GM18498 (cell line): ENCODE measurements at regions not wholly inside any gene's neighbourhood (a gene's known extent, or its start where the extent isn't known, plus 50 kb on each side); places are given as distances from the start of the nearest gene placed in this dataset.

Experiments
- ATAC-seq: cut with Tn5 transposase; IDR thresholded peaks from one replicate; pipeline ENCODE4 v1.9.1; 2021; ENCODE audit warnings: mild to moderate bottlenecking, moderate library complexity; ENCODE audit not compliant: unreplicated experiment

DNA sequence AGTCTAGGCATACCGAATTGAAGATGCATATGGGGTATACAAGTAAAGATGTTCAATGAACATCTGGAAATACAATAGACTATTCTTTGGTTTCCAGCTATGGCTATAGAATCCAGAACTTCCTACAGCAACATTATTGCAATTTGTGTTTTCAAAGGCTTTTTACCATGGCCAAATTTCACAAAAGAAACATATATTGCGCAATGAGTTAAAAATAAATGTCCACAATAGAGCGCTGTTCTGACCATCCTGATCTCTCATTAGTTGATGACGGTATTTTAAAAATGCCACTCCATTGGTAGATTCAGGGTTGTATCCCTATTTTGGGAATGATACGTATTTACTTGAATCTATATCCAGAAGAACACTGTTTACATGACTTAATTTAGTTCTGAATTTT lies 139.2 kb downstream of the LINC00632 start:
- no peak for ATAC-seq

DNA sequence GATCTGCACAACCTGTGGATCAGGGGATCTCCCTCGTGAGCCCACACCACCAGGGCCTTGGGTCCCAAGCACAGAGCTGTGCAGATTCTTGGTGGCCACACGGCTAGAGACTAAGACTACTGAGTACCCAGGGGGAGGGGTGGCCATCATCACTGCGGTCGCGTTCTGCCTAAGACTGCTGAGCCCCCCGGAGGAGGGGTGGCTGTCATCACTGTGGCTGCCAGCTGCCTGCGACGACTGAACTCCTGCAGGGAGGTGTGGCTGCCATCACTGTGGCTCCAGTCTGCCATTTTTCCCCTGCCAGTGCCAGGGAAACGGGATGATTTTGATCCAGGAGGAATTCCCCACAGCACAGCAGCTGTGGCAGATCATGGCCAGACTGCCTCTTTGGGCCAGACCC lies 141.7 kb upstream of the SPANXB1 start:
- no peak for ATAC-seq

DNA sequence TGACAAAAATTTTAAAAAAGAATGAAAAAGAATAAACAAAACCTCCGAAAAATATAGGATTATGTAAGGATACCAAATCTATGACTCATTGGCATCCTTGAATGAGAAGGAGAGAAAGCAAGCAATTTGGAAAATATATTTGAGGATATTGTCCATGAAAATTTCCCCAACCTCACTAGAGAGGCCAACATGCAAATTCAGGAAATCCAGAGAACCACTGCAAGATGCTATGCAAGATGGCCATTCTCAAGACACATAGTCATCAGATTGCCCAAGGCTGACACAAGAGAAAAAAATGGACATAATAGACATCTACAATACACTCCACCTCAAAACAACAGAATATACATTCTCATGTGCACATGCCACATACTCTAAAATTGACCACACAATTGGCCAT lies 135.9 kb upstream of the SPANXB1 start:
- no peak for ATAC-seq

DNA sequence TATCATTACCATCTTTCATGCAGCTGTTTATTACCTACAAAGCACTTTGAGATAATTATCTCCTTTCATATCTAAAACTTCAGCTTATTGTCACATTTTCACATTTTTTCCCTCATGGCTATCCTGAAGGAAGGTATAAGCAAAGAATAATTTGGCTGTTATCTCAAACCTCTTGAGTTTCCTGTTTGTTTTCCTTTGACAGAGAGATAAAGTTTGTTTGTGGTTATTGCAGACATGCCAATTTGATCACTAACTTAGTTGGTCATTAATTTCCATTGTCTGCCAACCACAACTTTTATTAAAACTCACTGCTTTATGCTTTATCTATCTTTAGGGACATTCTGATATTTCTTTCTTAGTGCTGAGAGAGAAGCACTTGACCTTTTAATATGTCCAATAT lies 89.8 kb upstream of the SPANXB1 start:
- ATAC-seq: no peak

DNA sequence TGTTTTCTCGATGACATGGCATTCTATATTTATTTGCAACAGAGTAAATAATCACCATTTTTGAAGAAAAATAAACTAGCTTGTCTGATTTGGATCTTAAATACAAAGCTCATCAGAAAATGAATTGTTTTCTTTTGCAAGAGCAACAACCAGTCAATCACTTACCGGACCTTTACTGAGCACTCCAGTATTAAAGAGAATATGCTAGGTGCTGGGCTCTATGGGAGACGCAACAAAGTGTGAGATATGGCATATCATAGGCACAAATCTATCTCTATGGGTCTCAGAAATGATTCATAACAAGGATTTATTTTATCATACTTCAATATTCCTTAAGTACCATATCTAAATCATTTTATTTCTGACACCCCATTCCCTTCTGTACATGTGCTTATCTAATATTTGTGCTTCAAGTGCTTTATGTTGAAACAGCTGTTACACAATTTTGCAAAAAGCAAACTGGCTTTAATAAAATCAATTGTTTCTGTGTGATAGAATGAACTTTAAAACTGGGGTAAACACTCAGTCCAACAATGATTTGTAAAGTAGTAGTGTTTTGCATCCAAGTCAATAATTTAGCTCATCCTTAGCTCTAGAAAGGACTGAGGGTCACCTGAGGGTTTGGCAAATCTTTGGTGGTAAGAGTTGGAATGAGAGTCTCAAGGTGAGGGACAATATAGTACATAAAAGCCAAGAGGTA lies 88.4 kb upstream of the SPANXB1 start:
- ATAC-seq: no peak

DNA sequence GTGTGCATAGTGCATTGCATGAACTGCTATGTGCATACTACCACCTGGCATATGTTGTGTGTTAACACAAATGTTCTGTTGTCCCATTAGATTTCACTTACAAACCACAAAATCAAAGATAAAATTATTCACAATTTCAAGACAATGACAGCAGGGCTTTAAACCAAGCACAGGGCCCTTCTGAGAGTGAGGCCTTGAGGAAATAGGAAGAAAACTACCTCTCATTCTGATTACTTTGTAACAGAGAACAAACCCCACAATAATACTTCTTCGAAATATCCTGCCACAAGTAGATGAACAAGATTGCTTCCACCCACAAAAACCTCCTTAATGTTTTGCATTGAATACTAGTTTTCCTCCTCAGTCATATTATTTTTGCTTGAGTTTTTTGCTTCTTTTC lies 85.5 kb upstream of the SPANXB1 start:
- no peak for ATAC-seq

DNA sequence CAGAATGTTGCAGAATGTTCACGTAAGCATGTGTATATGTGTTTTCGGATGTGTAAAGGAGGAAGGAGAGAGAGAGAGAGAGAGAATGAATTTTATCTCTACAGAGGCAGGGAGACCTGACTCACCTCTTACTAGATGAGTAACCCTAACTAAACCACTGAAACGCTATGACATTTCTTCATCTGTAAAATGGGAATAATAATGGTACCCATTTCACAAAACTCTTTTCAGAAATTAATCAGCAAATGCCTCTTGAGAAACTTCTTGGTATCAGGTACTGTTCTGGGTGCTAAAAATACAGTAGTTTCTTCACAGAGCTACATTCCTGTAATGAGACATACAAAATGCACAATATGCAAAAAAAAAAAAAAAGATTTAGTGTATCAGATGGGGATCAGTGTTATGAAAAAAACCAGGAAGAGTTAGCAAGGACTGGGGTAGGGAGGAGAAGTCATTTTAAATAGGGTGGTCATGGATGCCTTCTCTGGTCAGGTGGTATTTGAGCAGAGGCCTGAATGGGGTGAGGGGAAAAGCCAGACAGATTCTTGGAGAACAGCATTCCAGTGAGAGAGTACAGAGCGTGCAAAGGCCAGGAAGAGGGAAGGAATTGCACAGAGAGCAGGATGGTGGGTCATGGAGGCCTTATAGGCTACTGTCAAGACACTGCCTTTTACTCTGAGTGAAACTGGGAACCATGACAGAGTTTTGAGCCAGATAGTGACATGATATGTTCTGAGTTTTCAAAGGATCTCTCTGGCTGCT lies 84.9 kb upstream of the SPANXB1 start:
- ATAC-seq: no peak

DNA sequence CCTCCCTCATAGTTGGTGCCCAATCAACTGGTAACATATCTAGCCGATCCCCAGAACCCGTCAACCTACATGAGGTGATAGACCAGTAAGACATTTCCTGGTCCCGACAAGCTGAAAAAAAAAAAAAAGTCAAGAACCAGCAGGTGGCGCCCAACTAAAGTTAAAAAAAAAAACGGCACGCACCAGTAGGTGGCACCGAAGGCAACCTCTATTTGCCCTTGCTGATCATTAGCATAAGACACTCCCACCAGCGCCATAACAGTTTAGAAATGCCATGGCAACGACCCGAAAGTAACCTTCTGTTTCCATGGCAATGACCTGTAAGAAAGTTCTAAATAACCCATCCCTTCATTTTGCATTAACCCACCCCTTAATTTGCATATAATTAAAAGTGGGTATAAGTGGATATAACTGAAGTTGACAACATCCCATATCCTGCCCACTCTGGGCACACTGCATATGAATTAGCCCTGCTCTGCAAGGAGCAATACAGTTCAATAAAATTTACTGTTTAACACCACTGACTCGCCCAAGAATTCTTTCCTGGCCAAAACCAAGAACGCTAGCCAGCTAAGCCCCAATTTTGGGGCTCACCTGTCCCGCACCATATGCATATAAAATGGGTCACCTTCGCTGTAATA lies 83.9 kb upstream of the SPANXB1 start:
- peak; percentile 91 for ATAC-seq

DNA sequence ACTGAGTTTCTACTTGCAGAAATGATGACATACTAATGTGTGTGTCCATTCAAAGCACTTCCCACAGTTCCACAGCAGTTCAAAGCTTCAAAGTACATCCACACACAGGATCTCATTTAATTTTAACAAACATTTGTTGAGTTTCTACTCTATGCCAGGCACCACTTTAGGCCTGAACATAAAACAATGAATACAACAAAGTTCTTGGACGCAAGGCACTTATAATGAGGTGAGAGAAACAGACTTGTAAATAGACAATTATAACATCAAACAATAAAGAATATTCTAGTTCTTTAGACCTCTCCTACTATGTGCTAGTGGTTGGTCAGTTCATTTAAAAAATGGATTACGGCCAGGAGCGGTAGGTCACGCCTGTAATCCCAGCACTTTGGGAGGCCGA lies 82.0 kb upstream of the SPANXB1 start:
- ATAC-seq: no peak

DNA sequence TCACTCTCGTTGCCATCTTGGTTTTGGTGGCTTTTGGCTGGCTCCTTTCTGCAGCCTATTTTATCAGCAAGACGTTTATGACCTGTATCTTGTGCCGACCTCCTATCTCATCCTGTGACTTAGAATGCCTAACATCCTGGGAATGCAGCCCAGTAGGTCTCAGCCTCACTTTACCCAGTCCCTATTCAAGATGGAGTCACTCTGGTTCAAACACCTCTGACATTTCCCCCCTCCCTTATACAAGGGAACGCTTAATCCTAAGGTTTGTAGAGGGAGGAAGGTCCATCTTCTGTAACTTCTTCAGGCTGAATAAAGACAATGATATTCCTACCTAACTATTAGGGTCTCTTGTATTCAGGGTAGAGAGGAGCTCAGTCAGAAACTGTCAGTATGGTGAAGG lies 79.3 kb upstream of the SPANXB1 start:
- no peak for ATAC-seq

DNA sequence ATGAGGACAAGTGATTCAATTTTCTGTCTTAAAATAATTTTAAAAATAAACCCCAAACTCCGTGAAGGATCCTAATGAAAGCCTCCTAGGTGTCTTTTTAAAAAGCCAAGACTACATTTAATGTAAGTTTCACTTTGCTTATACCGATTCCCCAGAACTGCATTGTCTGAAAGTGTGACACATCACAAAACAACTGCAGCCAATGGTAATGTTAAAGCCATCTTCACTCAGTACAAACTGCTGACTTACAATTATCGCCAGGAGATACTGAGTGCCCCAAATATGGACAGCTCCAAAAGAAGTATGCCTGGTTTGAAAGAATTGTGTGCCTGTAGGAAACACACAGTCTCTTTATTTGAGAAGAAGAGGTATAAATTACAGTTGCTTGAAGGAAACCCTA lies 73.7 kb upstream of the SPANXB1 start:
- no peak for ATAC-seq

DNA sequence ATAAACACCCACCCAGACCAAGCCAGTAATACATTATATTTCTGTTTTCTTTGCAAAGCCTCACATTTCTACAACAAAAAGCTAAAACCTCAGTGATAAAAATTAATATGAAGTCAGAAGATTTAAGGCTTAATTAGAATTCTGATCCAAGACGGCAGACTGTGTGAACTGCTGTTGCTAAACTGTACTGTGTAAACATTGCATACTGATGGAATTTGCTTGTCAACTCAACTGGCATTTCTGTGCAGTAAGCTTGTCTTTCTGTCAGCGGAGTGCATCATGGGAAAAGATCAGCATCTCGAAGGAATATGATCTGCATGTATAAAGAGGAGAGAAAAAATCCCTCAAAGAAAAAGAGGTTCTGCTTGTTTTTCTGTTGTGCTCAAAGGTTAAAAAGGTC lies 69.4 kb upstream of the SPANXB1 start:
- ATAC-seq: no peak

DNA sequence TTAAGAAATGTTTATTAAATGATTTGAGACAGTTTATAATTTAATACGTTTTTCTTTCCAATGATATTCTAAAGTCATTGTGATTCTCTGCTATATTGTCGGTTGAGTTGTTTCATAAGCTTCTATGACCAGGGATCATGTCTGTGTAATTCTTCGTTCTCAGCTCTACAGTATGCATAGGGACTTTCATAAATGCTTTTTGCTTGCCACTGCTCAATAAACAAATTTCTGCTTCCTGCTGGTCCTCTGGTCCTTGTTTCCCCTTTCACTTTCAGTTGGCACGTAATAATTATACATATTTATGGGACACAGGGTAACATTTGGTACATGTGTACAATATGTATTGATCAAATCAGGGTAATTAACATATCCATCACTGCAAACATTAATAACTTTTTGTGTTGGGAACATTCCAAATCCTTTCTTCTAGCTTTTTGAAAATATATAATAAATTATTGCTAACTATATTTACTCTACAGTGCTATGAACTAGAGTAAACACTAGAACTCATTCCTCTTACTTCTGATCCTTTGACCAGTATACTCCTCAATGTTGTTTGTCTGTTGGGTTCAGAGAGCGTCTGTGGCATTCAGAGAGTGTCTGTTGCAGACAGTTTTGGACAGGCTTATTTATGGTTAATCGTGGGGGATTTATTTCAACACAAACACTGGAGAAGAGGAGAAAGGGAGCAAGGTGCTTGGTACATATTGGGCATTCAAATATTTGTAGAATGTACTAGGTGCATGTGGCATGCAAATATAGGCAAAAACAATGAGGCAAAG lies 68.3 kb upstream of the SPANXB1 start:
- no peak for ATAC-seq

DNA sequence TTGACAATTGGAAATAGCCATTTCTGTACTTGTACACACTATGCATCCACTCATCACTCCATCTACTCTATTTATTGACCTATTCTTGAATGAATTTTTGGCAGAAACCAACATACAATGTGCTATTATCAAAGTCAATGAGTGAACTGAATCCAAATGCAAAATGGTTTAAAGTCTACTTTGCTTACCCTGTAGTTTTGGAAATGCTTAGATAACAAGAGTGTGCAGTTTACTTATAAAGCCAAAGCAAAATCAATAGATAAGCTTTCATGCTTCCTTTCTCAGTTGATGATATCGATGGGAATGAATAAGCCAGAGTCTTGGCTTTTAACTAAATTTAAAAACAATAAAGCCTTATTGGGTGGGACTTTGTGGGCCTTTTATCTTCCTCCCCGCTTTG lies 58.9 kb upstream of the SPANXB1 start:
- ATAC-seq: no peak

DNA sequence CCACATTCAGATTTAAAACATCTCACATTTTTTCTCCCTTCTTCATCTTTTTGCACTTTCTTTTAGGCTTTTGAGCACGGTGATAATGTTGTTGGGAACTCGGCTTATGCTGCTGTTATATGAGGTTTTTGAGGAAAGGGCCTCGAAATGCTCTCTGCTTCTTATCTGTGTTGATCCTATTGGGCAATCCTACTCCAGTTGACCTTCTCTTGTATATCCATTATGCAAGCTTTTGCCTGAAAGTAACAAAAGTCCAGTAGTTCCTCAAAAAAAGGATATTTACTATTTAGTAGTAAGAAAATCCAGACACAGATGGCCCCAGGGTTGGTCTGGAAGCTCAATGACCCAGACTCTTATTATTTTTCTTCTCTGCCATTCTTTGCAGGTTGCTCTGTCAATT lies 57.7 kb upstream of the SPANXB1 start:
- no peak for ATAC-seq

DNA sequence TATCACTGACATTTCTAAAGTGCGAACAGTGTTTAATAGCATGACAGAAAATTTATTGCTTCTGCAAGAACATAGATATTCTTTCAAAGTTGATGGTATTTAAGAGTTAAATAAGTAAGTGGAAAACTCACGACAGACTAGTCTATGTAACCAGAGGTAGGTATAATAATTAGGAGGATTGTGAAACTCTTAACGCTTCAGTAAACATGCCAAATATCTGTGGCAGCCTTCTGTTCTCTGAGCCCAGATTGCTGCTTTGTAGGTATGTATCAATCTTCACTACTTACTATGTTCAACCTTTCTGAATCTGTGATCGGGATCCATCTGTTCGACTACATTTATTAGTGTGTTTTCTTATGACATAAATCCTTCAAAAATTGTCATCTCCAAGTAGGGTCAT lies 53.6 kb upstream of the SPANXB1 start:
- ATAC-seq: no peak

DNA sequence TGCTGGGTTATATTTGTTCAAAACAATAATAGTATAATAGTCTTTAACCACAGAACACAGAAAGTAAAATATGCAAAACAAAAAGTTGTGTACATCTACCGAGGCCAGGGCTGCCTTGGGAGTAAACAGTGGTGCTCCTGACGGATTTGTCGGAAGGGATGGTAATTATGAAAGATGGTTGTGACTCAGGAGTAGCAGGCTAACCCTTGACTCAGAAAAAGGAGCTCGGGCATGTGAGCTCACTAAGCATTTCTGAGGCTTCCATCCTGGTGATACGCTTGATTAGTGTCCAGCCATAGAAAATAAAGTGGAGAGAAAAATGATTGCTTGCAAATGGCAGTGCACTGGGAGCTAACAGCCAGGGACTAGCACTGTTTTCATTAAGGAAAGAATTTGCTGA lies 53.2 kb upstream of the SPANXB1 start:
- ATAC-seq: no peak
